ENCODE measurements at regions not wholly inside any gene's neighbourhood (a gene's known extent, or its start where the extent isn't known, plus 50 kb on each side); places are given as distances from the start of the nearest gene placed in this dataset.

DNA sequence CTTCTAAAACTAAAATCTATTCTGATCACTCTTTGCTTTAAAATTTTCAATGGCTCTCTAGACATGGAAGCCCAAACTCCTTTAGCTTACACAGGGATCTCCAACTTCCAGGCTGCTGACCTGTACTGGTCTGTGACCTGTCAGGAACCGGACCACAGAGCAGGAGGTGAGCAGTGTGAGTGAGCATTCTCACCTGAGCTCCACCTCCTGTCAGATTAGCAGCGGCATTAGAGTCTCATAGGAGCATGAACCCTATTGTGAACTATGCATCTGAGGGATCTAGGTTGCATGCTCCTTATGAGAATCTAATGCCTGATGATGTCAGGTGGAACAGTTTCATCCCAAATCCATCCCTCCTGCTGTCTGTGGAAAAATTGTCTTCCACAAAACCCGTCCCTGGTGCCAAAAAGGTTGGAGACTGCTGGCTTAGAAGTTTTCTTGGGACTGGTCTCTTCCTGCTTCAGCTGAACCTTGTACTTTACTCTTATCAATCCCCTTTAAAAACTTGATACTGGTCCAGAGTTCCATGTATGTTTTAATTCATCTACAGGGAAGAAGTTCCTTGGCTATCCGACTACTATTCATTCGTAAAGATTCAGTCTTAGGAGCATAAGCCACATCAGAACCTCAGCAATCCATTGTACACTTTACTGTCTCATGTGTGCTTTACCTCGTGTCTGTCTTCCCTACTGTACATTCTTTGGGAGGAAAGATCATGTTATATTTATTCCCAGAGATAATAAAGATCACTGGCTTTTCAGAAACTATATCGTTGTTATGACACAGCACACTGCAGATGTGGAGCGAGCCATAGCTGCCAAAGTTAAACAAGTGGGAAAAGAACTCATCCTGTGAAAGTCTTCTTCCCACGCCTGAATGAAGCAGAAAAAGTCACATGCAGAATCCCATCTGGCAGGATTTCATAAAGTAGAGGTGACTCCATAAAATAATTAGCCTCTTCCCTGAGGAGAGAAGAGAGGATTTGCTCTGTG, 183.8 kb downstream of the LRATD1 start:
- Mint-ChIP-seq H3K4me1 (no peaks in the 10 kb centered on the region), H3K4me3 (no peak overlapping the region), H3K27me3 (ENCODE audit: insufficient read depth, low read depth, poor library complexity) (peaks cover 1% of the 10 kb centered on the region), H3K27ac (no peak overlapping the region), H3K9me3 (peaks cover 20% of the 10 kb centered on the region; the same call in 2 of the 3 replicates), H3K36me3 (ENCODE audit: low read depth) (no peaks in the 10 kb centered on the region; the same call in 1 of the 3 replicates)
- H3K27me3 ChIP-seq (ENCODE audit: insufficient read depth), result no peaks in the 10 kb centered on the region
- no peak for DNase-seq (ENCODE audit: low spot score)
- H3K27ac ChIP-seq (ENCODE audit: low read depth), result no peak overlapping the region
- no peaks in the 10 kb centered on the region for H4K20me1 ChIP-seq (replicated peaks; ENCODE audit: insufficient read depth)
- no peak for ATAC-seq
- no peaks in the 10 kb centered on the region for H3K36me3 ChIP-seq (ENCODE audit: insufficient read depth)
- no peak overlapping the region for H2AFZ ChIP-seq
- no peak overlapping the region for H3K4me3 ChIP-seq
- no peaks in the 10 kb centered on the region for H3K79me2 ChIP-seq (replicated peaks; ENCODE audit: insufficient read depth)
- H3K9me2 ChIP-seq (ENCODE audit: insufficient read depth), result no peaks in the 10 kb centered on the region
- H3F3A ChIP-seq (replicated peaks; ENCODE audit: low read depth), result no peaks in the 10 kb centered on the region
- TF ChIP-seq ZNF331 (CRISPR knock-in tag; IDR thresholded peaks at IDR 0.05; ENCODE audit: low read depth) (no peak), EZH2 (IDR thresholded peaks at IDR 0.05; ENCODE audit: low read depth, unreplicated experiment) (no peak), ZNF114 (CRISPR knock-in tag; IDR thresholded peaks at IDR 0.05) (no peak), NANOG (IDR thresholded peaks at IDR 0.05; ENCODE audit: borderline replicate concordance) (no peak), POLR2AphosphoS5 (IDR thresholded peaks at IDR 0.05; ENCODE audit: low read depth) (no peak), EZH2phosphoT487 (IDR thresholded peaks at IDR 0.05; ENCODE audit: unreplicated experiment) (no peak), JUNB (IDR thresholded peaks at IDR 0.05; ENCODE audit: unreplicated experiment) (no peak), CREB1 (CRISPR knock-in tag; IDR thresholded peaks at IDR 0.05; ENCODE audit: low read depth) (no peak)
- TF ChIP-seq, protein P1, sequence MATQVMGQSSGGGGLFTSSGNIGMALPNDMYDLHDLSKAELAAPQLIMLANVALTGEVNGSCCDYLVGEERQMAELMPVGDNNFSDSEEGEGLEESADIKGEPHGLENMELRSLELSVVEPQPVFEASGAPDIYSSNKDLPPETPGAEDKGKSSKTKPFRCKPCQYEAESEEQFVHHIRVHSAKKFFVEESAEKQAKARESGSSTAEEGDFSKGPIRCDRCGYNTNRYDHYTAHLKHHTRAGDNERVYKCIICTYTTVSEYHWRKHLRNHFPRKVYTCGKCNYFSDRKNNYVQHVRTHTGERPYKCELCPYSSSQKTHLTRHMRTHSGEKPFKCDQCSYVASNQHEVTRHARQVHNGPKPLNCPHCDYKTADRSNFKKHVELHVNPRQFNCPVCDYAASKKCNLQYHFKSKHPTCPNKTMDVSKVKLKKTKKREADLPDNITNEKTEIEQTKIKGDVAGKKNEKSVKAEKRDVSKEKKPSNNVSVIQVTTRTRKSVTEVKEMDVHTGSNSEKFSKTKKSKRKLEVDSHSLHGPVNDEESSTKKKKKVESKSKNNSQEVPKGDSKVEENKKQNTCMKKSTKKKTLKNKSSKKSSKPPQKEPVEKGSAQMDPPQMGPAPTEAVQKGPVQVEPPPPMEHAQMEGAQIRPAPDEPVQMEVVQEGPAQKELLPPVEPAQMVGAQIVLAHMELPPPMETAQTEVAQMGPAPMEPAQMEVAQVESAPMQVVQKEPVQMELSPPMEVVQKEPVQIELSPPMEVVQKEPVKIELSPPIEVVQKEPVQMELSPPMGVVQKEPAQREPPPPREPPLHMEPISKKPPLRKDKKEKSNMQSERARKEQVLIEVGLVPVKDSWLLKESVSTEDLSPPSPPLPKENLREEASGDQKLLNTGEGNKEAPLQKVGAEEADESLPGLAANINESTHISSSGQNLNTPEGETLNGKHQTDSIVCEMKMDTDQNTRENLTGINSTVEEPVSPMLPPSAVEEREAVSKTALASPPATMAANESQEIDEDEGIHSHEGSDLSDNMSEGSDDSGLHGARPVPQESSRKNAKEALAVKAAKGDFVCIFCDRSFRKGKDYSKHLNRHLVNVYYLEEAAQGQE (IDR thresholded peaks at IDR 0.05; ENCODE audit: unreplicated experiment), result no peak
- TF ChIP-seq, protein P2, sequence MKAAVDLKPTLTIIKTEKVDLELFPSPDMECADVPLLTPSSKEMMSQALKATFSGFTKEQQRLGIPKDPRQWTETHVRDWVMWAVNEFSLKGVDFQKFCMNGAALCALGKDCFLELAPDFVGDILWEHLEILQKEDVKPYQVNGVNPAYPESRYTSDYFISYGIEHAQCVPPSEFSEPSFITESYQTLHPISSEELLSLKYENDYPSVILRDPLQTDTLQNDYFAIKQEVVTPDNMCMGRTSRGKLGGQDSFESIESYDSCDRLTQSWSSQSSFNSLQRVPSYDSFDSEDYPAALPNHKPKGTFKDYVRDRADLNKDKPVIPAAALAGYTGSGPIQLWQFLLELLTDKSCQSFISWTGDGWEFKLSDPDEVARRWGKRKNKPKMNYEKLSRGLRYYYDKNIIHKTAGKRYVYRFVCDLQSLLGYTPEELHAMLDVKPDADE (IDR thresholded peaks at IDR 0.05), result no peak
- TF ChIP-seq, protein P3, sequence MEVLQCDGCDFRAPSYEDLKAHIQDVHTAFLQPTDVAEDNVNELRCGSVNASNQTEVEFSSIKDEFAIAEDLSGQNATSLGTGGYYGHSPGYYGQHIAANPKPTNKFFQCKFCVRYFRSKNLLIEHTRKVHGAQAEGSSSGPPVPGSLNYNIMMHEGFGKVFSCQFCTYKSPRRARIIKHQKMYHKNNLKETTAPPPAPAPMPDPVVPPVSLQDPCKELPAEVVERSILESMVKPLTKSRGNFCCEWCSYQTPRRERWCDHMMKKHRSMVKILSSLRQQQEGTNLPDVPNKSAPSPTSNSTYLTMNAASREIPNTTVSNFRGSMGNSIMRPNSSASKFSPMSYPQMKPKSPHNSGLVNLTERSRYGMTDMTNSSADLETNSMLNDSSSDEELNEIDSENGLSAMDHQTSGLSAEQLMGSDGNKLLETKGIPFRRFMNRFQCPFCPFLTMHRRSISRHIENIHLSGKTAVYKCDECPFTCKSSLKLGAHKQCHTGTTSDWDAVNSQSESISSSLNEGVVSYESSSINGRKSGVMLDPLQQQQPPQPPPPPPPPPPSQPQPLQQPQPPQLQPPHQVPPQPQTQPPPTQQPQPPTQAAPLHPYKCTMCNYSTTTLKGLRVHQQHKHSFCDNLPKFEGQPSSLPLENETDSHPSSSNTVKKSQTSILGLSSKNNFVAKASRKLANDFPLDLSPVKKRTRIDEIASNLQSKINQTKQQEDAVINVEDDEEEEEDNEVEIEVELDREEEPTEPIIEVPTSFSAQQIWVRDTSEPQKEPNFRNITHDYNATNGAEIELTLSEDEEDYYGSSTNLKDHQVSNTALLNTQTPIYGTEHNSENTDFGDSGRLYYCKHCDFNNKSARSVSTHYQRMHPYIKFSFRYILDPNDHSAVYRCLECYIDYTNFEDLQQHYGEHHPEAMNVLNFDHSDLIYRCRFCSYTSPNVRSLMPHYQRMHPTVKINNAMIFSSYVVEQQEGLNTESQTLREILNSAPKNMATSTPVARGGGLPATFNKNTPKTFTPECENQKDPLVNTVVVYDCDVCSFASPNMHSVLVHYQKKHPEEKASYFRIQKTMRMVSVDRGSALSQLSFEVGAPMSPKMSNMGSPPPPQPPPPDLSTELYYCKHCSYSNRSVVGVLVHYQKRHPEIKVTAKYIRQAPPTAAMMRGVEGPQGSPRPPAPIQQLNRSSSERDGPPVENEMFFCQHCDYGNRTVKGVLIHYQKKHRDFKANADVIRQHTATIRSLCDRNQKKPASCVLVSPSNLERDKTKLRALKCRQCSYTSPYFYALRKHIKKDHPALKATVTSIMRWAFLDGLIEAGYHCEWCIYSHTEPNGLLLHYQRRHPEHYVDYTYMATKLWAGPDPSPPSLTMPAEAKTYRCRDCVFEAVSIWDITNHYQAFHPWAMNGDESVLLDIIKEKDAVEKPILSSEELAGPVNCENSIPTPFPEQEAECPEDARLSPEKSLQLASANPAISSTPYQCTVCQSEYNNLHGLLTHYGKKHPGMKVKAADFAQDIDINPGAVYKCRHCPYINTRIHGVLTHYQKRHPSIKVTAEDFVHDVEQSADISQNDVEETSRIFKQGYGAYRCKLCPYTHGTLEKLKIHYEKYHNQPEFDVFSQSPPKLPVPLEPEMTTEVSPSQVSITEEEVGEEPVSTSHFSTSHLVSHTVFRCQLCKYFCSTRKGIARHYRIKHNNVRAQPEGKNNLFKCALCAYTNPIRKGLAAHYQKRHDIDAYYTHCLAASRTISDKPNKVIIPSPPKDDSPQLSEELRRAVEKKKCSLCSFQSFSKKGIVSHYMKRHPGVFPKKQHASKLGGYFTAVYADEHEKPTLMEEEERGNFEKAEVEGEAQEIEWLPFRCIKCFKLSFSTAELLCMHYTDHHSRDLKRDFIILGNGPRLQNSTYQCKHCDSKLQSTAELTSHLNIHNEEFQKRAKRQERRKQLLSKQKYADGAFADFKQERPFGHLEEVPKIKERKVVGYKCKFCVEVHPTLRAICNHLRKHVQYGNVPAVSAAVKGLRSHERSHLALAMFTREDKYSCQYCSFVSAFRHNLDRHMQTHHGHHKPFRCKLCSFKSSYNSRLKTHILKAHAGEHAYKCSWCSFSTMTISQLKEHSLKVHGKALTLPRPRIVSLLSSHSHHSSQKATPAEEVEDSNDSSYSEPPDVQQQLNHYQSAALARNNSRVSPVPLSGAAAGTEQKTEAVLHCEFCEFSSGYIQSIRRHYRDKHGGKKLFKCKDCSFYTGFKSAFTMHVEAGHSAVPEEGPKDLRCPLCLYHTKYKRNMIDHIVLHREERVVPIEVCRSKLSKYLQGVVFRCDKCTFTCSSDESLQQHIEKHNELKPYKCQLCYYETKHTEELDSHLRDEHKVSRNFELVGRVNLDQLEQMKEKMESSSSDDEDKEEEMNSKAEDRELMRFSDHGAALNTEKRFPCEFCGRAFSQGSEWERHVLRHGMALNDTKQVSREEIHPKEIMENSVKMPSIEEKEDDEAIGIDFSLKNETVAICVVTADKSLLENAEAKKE (CRISPR knock-in tag; IDR thresholded peaks at IDR 0.05), result no peak
- H3K4me1 ChIP-seq (ENCODE audit: insufficient read depth), result no peaks in the 10 kb centered on the region
- no peak overlapping the region for H3K4me2 ChIP-seq

All from GM23338 (cell line).